Hepatocyte (in vitro differentiated cells): ENCODE measurements at regions not wholly inside any gene's neighbourhood (a gene's known extent, or its start where the extent isn't known, plus 50 kb on each side); places are given as distances from the start of the nearest gene placed in this dataset.

ENCODE experiments used
- DNase-seq: peaks from one replicate; pipeline ENCODE4 v3.0.0-alpha.2; 2016; ENCODE audit warnings: low spot score
- H2AFZ ChIP-seq: fragments of 200-600 bp; sonication (generic); 2 replicates; pipeline ENCODE4 v1.6.0; 2016; ENCODE audit warnings: antibody characterized with exemption, mild to moderate bottlenecking
- H3K27ac ChIP-seq: fragments of 200-600 bp; sonication (generic); 2 replicates; pipeline ENCODE4 v1.5.1; 2016; ENCODE audit warnings: mild to moderate bottlenecking
- H3K27me3 ChIP-seq: fragments of 200-600 bp; sonication (generic); 2 replicates; pipeline ENCODE4 v1.6.1; 2016
- H3K36me3 ChIP-seq: fragments of 200-600 bp; sonication (generic); replicated peaks from 2 replicates; pipeline ENCODE4 v1.5.1; 2016; ENCODE audit warnings: low read depth; ENCODE audit not compliant: insufficient read depth
- H3K4me1 ChIP-seq: fragments of 200-600 bp; sonication (generic); 2 replicates; pipeline ENCODE4 v1.5.1; 2016; ENCODE audit warnings: mild to moderate bottlenecking, moderate library complexity; ENCODE audit not compliant: insufficient read depth
- H3K4me2 ChIP-seq: fragments of 200-600 bp; sonication (generic); 2 replicates; pipeline ENCODE4 v1.6.0; 2016
- H3K4me3 ChIP-seq: fragments of 200-600 bp; sonication (generic); 2 replicates; pipeline ENCODE4 v1.5.1; 2016; ENCODE audit warnings: mild to moderate bottlenecking
- H3K79me2 ChIP-seq: fragments of 200-600 bp; sonication (generic); 2 replicates; pipeline ENCODE4 v1.6.0; 2017; ENCODE audit warnings: mild to moderate bottlenecking
- H3K9me2 ChIP-seq: fragments of 200-600 bp; sonication (generic); replicated peaks from 2 replicates; pipeline ENCODE4 v1.6.0; 2017; ENCODE audit warnings: mild to moderate bottlenecking; ENCODE audit not compliant: insufficient read depth
- H3K9me3 ChIP-seq: fragments of 200-600 bp; sonication (generic); 2 replicates; pipeline ENCODE4 v1.5.1; 2016; ENCODE audit warnings: low read depth, mild to moderate bottlenecking
- H4K20me1 ChIP-seq: fragments of 200-600 bp; sonication (generic); 2 replicates; pipeline ENCODE4 v1.6.0; 2016; ENCODE audit warnings: mild to moderate bottlenecking; ENCODE audit not compliant: insufficient read depth, poor library complexity, severe bottlenecking
- EZH2 ChIP-seq: fragments of 200-600 bp; sonication (generic); IDR thresholded peaks from 2 replicates; pipeline ENCODE4 v1.6.1; 2016; ENCODE audit warnings: antibody characterized with exemption, mild to moderate bottlenecking, borderline replicate concordance
- EZH2phosphoT487 ChIP-seq: fragments of 200-600 bp; sonication (generic); IDR thresholded peaks from one replicate; pipeline ENCODE4 v1.6.1; 2018; ENCODE audit warnings: antibody characterized with exemption, mild to moderate bottlenecking, low read depth, moderate library complexity; ENCODE audit not compliant: unreplicated experiment, severe bottlenecking
- WGBS: methylation state at CpG from one replicate; pipeline ENCODE4 v1.1.6; 2016; ENCODE audit warnings: low lambda C conversion rate; ENCODE audit errors: missing lambda C conversion rate; 5-methylcytosine and 5-hydroxymethylcytosine counted together
- TF ChIP-seq, protein P1 (sequence below): fragments of 200-600 bp; sonication (generic); IDR thresholded peaks from 2 replicates; pipeline ENCODE4 v1.5.1; 2016; ENCODE audit warnings: antibody characterized with exemption, mild to moderate bottlenecking; ENCODE audit not compliant: poor library complexity

DNA sequence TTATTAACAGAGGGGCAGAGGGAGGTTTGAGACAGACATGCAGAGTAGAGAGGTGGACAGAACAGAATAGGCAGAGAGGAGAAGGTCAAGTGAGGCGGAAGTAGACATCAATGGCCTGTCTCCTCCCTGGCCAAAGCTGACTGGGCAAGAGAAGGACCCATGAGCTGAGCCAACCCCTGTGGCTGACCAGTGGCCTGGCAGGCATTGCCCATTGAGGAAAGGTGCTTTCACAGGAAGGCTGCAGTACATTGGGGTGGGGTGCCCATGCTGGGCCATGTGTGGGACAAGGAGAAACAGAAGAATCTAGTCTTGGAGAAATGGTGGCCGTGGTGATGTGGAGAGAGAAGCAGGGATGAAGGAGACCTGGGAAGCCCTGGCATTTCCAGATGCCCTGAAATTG lies 76.0 kb downstream of the MYEOV start:
- H3K79me2 ChIP-seq: no peaks in the 10 kb centered on the region
- no peak overlapping the region for H3K27ac ChIP-seq
- 100% methylated on average over 2 of the region's 2 CpGs for WGBS
- H3K4me3 ChIP-seq: no peak overlapping the region
- no peaks in the 10 kb centered on the region for H3K36me3 ChIP-seq
- H3K9me3 ChIP-seq: no peaks in the 10 kb centered on the region
- no peaks in the 10 kb centered on the region for H4K20me1 ChIP-seq
- H3K4me1 ChIP-seq: no peaks in the 10 kb centered on the region
- DNase-seq: no peak
- TF ChIP-seq EZH2 (no peak), EZH2phosphoT487 (no peak)
- TF ChIP-seq, protein P1, sequence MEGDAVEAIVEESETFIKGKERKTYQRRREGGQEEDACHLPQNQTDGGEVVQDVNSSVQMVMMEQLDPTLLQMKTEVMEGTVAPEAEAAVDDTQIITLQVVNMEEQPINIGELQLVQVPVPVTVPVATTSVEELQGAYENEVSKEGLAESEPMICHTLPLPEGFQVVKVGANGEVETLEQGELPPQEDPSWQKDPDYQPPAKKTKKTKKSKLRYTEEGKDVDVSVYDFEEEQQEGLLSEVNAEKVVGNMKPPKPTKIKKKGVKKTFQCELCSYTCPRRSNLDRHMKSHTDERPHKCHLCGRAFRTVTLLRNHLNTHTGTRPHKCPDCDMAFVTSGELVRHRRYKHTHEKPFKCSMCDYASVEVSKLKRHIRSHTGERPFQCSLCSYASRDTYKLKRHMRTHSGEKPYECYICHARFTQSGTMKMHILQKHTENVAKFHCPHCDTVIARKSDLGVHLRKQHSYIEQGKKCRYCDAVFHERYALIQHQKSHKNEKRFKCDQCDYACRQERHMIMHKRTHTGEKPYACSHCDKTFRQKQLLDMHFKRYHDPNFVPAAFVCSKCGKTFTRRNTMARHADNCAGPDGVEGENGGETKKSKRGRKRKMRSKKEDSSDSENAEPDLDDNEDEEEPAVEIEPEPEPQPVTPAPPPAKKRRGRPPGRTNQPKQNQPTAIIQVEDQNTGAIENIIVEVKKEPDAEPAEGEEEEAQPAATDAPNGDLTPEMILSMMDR: no peak
- no peaks in the 10 kb centered on the region for H3K9me2 ChIP-seq
- no peak overlapping the region for H3K4me2 ChIP-seq
- H2AFZ ChIP-seq: no peak overlapping the region
- H3K27me3 ChIP-seq: no peaks in the 10 kb centered on the region

DNA sequence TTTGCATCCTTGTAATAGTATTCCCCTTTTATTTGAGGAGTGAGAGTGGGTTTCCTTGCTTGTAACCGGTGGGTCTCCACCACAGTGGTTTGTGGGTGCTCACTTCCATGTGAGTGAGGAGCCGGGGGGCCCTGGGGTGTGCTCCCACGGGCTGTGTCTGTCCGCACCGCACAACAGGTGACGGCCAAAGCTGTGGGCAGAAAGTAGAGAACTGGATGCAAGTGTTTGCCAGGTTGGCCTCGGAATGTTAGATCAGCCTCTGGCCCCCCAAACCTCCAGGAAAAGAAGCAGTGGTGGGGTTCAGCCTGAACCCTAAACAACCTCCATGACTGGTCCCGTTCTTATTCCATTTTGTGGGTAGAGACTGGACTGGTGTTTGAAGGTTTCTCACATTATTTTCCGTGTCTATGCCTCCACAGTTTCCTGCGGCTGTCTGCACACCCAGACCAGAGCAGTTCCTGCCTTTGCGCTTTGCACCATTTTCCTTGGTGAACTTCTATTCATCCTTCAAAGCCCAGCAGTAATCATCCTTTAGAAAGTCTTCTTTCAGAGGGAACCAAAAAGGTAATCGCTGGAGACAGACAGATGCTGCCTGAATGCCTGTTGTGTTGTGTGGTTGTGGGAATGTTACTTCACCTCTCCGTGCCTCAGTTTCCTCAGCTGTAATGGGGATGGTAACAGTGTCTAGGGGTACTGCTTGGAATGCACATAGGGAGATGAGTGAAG lies 77.2 kb downstream of the MYEOV start:
- no peak overlapping the region for H3K4me2 ChIP-seq
- no peaks in the 10 kb centered on the region for H3K36me3 ChIP-seq
- H3K9me2 ChIP-seq: no peaks in the 10 kb centered on the region
- no peaks in the 10 kb centered on the region for H3K79me2 ChIP-seq
- H3K4me1 ChIP-seq: no peaks in the 10 kb centered on the region
- H3K9me3 ChIP-seq: no peaks in the 10 kb centered on the region
- H4K20me1 ChIP-seq: no peaks in the 10 kb centered on the region
- DNase-seq: no peak
- TF ChIP-seq, protein P1: no peak
- TF ChIP-seq EZH2phosphoT487: no peak
- H2AFZ ChIP-seq: no peak overlapping the region
- H3K27me3 ChIP-seq: no peaks in the 10 kb centered on the region
- 96% methylated on average over 13 of the region's 13 CpGs for WGBS
- no peak overlapping the region for H3K4me3 ChIP-seq
- no peak overlapping the region for H3K27ac ChIP-seq

DNA sequence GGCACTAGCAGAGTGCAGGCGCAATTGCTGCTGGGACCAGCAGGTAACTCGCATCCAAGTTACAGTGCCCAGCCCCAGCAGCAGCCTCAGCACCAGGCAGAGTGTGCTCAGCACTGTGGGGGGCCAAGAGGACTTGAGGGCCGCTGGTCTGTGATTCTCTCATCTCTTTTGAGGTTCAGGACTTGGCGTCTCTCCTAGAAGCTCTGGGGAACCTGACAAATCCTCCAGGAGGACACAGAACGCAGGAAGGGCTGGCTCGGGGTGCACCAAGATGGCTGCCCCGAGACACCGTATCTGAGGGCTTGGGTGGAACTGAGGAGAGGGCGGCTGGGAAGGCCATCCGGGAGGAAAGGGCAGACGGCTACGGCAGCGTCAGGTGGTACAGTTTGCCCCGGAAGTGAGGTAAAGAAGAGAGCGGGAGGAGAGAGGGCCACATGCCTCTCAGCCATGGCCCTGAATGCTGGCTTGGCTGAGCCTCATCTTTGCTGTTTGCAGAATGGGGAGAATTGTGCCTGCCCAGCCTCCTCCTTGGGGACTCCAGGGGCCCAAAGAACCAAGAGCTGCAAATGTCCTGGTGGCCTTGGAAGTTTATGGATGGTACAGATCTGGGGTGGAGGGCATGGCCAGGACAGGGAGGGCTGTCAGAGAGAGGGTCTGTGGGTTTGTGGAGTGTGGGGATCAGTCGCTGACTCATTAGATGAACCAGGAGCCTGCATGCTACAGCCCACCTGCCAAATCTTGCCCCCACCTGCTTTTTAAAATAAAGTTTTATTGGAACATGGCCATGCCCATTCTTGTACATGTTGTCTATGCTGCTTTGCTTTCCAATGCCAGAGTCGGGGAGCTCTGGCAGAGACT lies 78.0 kb downstream of the MYEOV start:
- H3K4me2 ChIP-seq: no peak overlapping the region
- H3K4me1 ChIP-seq: no peaks in the 10 kb centered on the region
- no peaks in the 10 kb centered on the region for H3K27me3 ChIP-seq
- 94% methylated on average over 17 of the region's 17 CpGs for WGBS
- H3K36me3 ChIP-seq: no peaks in the 10 kb centered on the region
- H3K9me3 ChIP-seq: no peaks in the 10 kb centered on the region
- no peak for DNase-seq
- H3K4me3 ChIP-seq: no peak overlapping the region
- H3K9me2 ChIP-seq: no peaks in the 10 kb centered on the region
- H3K27ac ChIP-seq: no peak overlapping the region
- no peak for TF ChIP-seq EZH2
- TF ChIP-seq, protein P1: no peak
- TF ChIP-seq EZH2phosphoT487: no peak
- no peaks in the 10 kb centered on the region for H3K79me2 ChIP-seq
- no peaks in the 10 kb centered on the region for H4K20me1 ChIP-seq
- no peak overlapping the region for H2AFZ ChIP-seq
